ENCODE measurements at regions not wholly inside any gene's neighbourhood (a gene's known extent, or its start where the extent isn't known, plus 50 kb on each side); places are given as distances from the start of the nearest gene placed in this dataset.

DNA sequence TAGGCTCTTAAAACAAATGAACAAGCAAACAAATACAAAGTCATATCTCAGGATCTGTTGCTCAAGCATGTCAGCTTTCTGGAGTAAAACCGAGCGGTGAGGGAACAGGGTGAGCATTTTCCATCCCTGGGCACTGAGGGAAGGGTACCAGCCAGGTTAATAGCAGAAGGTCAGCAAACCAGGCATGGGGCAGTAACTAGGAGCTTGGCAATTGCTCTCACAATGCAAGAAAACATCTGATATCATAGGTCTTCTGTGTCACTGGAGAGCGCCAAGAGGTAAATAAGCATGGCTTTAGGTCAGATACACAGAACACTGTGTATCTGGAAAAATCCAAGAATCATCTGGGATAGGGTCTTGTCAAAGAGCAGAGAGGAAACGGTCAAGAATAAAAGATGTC is 521.7 kb upstream of the AUTS2 start:
- TF ChIP-seq MAX (IDR thresholded peaks at IDR 0.05), result peak; percentile 51
- TF ChIP-seq SP1 (IDR thresholded peaks at IDR 0.05), result no peak
- TF ChIP-seq, protein P1, sequence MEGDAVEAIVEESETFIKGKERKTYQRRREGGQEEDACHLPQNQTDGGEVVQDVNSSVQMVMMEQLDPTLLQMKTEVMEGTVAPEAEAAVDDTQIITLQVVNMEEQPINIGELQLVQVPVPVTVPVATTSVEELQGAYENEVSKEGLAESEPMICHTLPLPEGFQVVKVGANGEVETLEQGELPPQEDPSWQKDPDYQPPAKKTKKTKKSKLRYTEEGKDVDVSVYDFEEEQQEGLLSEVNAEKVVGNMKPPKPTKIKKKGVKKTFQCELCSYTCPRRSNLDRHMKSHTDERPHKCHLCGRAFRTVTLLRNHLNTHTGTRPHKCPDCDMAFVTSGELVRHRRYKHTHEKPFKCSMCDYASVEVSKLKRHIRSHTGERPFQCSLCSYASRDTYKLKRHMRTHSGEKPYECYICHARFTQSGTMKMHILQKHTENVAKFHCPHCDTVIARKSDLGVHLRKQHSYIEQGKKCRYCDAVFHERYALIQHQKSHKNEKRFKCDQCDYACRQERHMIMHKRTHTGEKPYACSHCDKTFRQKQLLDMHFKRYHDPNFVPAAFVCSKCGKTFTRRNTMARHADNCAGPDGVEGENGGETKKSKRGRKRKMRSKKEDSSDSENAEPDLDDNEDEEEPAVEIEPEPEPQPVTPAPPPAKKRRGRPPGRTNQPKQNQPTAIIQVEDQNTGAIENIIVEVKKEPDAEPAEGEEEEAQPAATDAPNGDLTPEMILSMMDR (IDR thresholded peaks at IDR 0.05; ENCODE audit: low read depth, low read length, missing input control), result no peak
- peak in 1 of 2 donors; percentile 40 for TF ChIP-seq RAD21 (IDR thresholded peaks at IDR 0.05)
